ENCODE measurements at regions not wholly inside any gene's neighbourhood (a gene's known extent, or its start where the extent isn't known, plus 50 kb on each side); places are given as distances from the start of the nearest gene placed in this dataset.

DNA sequence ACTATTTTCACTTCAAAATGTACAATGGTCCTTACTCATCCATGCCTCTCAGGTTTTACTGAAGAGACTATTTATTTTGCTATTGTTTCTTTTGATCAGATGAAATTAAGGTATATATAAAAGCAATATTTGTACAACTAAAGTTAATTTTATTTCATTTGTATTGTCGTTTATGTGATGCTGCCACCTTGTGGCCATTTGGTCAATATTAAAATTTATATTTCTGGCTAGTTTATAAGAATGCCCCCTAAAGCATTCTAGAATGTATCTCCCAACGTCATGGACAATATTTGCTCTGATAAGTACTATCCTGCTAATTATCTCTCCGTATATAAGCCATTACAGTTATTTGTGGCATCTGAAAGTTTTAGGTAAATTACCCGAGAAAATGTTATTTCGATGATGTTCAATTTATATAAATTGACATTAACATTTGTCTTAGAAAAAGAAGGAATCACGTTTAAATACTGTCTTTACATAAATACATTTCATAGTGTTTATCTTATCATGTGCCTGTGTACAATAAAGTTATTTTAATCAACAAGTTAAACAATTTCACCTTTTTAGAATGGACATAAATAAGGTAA is 680.0 kb downstream of the TAF11L14 start:
- Histone ChIP-seq H3K4me1 (ENCODE audit: control insufficient read depth, low read length) (no peaks in the 10 kb centered on the region), H4K20me1 (ENCODE audit: control insufficient read depth, insufficient read depth, low read depth, low read length) (no peaks in the 10 kb centered on the region), H3K36me3 (ENCODE audit: control insufficient read depth, low read length) (no peaks in the 10 kb centered on the region), H3K4me2 (ENCODE audit: low read length) (no peak overlapping the region), H3K9me3 (ENCODE audit: control insufficient read depth, insufficient read depth, low read length) (no peaks in the 10 kb centered on the region), H3K4me3 (ENCODE audit: low read length) (no peak overlapping the region), H3F3A (ENCODE audit: control insufficient read depth, insufficient read depth) (no peaks in the 10 kb centered on the region), H3K79me2 (ENCODE audit: control insufficient read depth, low read length) (no peaks in the 10 kb centered on the region), H3K27ac (ENCODE audit: low read depth, low read length) (no peak overlapping the region), H3K27me3 (ENCODE audit: control insufficient read depth, low read length) (no peaks in the 10 kb centered on the region), H3K9me2 (replicated peaks; ENCODE audit: control insufficient read depth, low read length) (no peaks in the 10 kb centered on the region)
- TF ChIP-seq EZH2phosphoT487 (IDR thresholded peaks at IDR 0.05; ENCODE audit: borderline replicate concordance, low read length) = no peak
- peak; percentile 46 for TF ChIP-seq CTCF (IDR thresholded peaks at IDR 0.05; ENCODE audit: low read depth, low read length, poor library complexity, severe bottlenecking)

GRCh38 chr5:18321262-18321942 is 687.1 kb downstream of the TAF11L14 start:
- H3K9me3 ChIP-seq (ENCODE audit: control insufficient read depth, insufficient read depth, low read length) = no peaks in the 10 kb centered on the region
- no peak overlapping the region for H3K4me3 ChIP-seq (ENCODE audit: low read length)
- H3K27ac ChIP-seq (ENCODE audit: low read depth, low read length) = no peak overlapping the region
- H3K36me3 ChIP-seq (ENCODE audit: control insufficient read depth, low read length) = no peaks in the 10 kb centered on the region
- H3K9me2 ChIP-seq (replicated peaks; ENCODE audit: control insufficient read depth, low read length) = no peaks in the 10 kb centered on the region
- H3K27me3 ChIP-seq (ENCODE audit: control insufficient read depth, low read length) = no peaks in the 10 kb centered on the region
- H3K4me1 ChIP-seq (ENCODE audit: control insufficient read depth, low read length) = no peaks in the 10 kb centered on the region
- no peaks in the 10 kb centered on the region for H3F3A ChIP-seq (ENCODE audit: control insufficient read depth, insufficient read depth)
- TF ChIP-seq CTCF (IDR thresholded peaks at IDR 0.05; ENCODE audit: low read depth, low read length, poor library complexity, severe bottlenecking) (no peak), EZH2phosphoT487 (IDR thresholded peaks at IDR 0.05; ENCODE audit: borderline replicate concordance, low read length) (no peak)
- H3K4me2 ChIP-seq (ENCODE audit: low read length) = no peak overlapping the region
- no peaks in the 10 kb centered on the region for H4K20me1 ChIP-seq (ENCODE audit: control insufficient read depth, insufficient read depth, low read depth, low read length)
- no peaks in the 10 kb centered on the region for H3K79me2 ChIP-seq (ENCODE audit: control insufficient read depth, low read length)

DNA sequence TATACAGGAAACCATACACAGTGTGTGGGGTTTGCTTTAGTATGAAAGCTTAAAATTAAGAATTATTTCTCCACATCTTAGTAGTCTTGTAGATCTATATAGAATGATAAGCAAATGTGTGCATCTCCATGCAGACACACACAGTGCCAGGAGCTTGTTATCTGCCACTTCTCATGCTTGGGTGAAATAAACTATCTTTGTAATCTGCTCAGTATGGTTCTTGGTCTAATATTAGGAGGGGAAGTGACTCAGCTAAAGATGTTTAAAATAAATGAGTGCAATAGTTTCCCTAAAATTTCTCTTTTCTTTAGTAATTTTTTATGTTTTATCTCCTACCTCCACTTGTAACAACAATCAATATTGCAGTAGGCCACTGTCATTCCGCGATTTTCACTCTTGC is 689.6 kb downstream of the TAF11L14 start:
- Histone ChIP-seq H3K27ac (ENCODE audit: low read depth, low read length) (no peak overlapping the region), H3K36me3 (ENCODE audit: control insufficient read depth, low read length) (no peaks in the 10 kb centered on the region), H3K9me2 (replicated peaks; ENCODE audit: control insufficient read depth, low read length) (no peaks in the 10 kb centered on the region), H3K4me2 (ENCODE audit: low read length) (no peak overlapping the region), H3K9me3 (ENCODE audit: control insufficient read depth, insufficient read depth, low read length) (no peaks in the 10 kb centered on the region), H4K20me1 (ENCODE audit: control insufficient read depth, insufficient read depth, low read depth, low read length) (no peaks in the 10 kb centered on the region), H3K4me1 (ENCODE audit: control insufficient read depth, low read length) (no peaks in the 10 kb centered on the region), H3K27me3 (ENCODE audit: control insufficient read depth, low read length) (no peaks in the 10 kb centered on the region), H3F3A (ENCODE audit: control insufficient read depth, insufficient read depth) (no peaks in the 10 kb centered on the region), H3K79me2 (ENCODE audit: control insufficient read depth, low read length) (no peaks in the 10 kb centered on the region), H3K4me3 (ENCODE audit: low read length) (no peak overlapping the region)
- TF ChIP-seq EZH2phosphoT487 (IDR thresholded peaks at IDR 0.05; ENCODE audit: borderline replicate concordance, low read length) = no peak
- no peak for TF ChIP-seq CTCF (IDR thresholded peaks at IDR 0.05; ENCODE audit: low read depth, low read length, poor library complexity, severe bottlenecking)
